ENCODE measurements at regions not wholly inside any gene's neighbourhood (a gene's known extent, or its start where the extent isn't known, plus 50 kb on each side); places are given as distances from the start of the nearest gene placed in this dataset.

GRCh38 chr11:86142170-86142569 lies 73.3 kb upstream of the PICALM start:
- TF ChIP-seq CTCF (IDR thresholded peaks at IDR 0.05; ENCODE audit: insufficient read depth, low read depth, low read length): no peak
- no peak for DNase-seq (ENCODE audit: low read depth)
- no peak overlapping the region for H3K4me3 ChIP-seq (ENCODE audit: low read depth, low read length)

- no peak for DNase-seq (ENCODE audit: low read depth)
- H3K4me3 ChIP-seq (ENCODE audit: low read depth, low read length): no peak overlapping the region
- no peak for TF ChIP-seq CTCF (IDR thresholded peaks at IDR 0.05; ENCODE audit: insufficient read depth, low read depth, low read length)
Measured at GRCh38 chr11:86141727-86142126, 72.8 kb upstream of the PICALM start.

GRCh38 chr11:86140334-86140990 lies 71.6 kb upstream of the PICALM start:
- H3K4me3 ChIP-seq (ENCODE audit: low read depth, low read length): no peak overlapping the region
- TF ChIP-seq CTCF (IDR thresholded peaks at IDR 0.05; ENCODE audit: insufficient read depth, low read depth, low read length): no peak
- no peak for DNase-seq (ENCODE audit: low read depth)

- peak; percentile 76 for DNase-seq (ENCODE audit: low read depth)
- H3K4me3 ChIP-seq (ENCODE audit: low read depth, low read length): no peak overlapping the region
- TF ChIP-seq CTCF (IDR thresholded peaks at IDR 0.05; ENCODE audit: insufficient read depth, low read depth, low read length): no peak
Measured at GRCh38 chr11:86138958-86139357, 70.1 kb upstream of the PICALM start.

- H3K4me3 ChIP-seq (ENCODE audit: low read depth, low read length): no peak overlapping the region
- TF ChIP-seq CTCF (IDR thresholded peaks at IDR 0.05; ENCODE audit: insufficient read depth, low read depth, low read length): no peak
- DNase-seq (ENCODE audit: low read depth): no peak
Measured at GRCh38 chr11:86136538-86136937, 67.7 kb upstream of the PICALM start.

GRCh38 chr11:86135319-86135714 lies 66.4 kb upstream of the PICALM start:
- TF ChIP-seq CTCF (IDR thresholded peaks at IDR 0.05; ENCODE audit: insufficient read depth, low read depth, low read length): no peak
- DNase-seq (ENCODE audit: low read depth): no peak
- H3K4me3 ChIP-seq (ENCODE audit: low read depth, low read length): no peak overlapping the region
